GM12864 (cell line): ENCODE measurements at regions not wholly inside any gene's neighbourhood (a gene's known extent, or its start where the extent isn't known, plus 50 kb on each side); places are given as distances from the start of the nearest gene placed in this dataset.

Experiments
- DNase-seq: peaks from one replicate; pipeline ENCODE4 v3.0.0-alpha.2; 2011; ENCODE audit warnings: low read depth
- H3K4me3 ChIP-seq: 2 replicates; pipeline ENCODE4 v1.5.1; 2011; ENCODE audit warnings: mild to moderate bottlenecking, low read depth, low read length, control low read depth
- TF ChIP-seq, protein P1 (sequence below): IDR thresholded peaks from 2 replicates; pipeline ENCODE4 v1.5.1; 2011; ENCODE audit warnings: low read depth, mild to moderate bottlenecking, moderate library complexity, low read length, control low read depth, inconsistent platforms; ENCODE audit errors: missing control alignments

GRCh38 chr6:49001856-49002541 lies 461.1 kb downstream of the MMUT start:
- no peak overlapping the region for H3K4me3 ChIP-seq
- DNase-seq = no peak
- TF ChIP-seq, protein P1, sequence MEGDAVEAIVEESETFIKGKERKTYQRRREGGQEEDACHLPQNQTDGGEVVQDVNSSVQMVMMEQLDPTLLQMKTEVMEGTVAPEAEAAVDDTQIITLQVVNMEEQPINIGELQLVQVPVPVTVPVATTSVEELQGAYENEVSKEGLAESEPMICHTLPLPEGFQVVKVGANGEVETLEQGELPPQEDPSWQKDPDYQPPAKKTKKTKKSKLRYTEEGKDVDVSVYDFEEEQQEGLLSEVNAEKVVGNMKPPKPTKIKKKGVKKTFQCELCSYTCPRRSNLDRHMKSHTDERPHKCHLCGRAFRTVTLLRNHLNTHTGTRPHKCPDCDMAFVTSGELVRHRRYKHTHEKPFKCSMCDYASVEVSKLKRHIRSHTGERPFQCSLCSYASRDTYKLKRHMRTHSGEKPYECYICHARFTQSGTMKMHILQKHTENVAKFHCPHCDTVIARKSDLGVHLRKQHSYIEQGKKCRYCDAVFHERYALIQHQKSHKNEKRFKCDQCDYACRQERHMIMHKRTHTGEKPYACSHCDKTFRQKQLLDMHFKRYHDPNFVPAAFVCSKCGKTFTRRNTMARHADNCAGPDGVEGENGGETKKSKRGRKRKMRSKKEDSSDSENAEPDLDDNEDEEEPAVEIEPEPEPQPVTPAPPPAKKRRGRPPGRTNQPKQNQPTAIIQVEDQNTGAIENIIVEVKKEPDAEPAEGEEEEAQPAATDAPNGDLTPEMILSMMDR = no peak

GRCh38 chr6:48998574-48998973 lies 464.5 kb downstream of the MMUT start:
- TF ChIP-seq, protein P1 = no peak
- no peak for DNase-seq

GRCh38 chr6:48996461-48997119 lies 466.5 kb downstream of the MMUT start:
- DNase-seq = no peak
- TF ChIP-seq, protein P1 = no peak
- no peak overlapping the region for H3K4me3 ChIP-seq

More at GRCh38 chr6:48998574-48998973, 464.5 kb downstream of the MMUT start:
- no peak overlapping the region for H3K4me3 ChIP-seq

DNA sequence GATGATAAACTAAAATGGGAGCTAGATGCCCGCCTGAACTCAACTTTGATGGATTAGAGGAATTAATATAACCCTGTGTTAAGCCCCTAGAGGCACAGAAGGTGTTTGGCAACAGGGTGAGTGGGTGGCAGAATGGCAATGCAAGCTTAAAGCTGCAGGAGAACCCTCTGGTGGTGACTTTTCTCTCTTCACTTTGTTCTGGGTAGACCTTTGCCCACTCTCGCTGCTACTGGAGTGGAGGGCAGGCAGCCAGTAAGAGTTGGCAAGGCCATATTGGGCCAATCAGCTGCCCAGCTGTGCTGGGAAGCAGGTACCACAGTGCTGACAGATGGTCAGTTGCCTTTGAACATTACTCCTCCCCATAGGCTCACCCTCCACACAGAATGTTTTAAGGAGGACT lies 468.2 kb downstream of the MMUT start:
- DNase-seq = no peak
- H3K4me3 ChIP-seq = no peak overlapping the region

GRCh38 chr6:48990739-48991138 lies 472.3 kb downstream of the MMUT start:
- TF ChIP-seq, protein P1 = no peak
- no peak for DNase-seq

More for the DNA sequence above, 468.2 kb downstream of the MMUT start:
- TF ChIP-seq, protein P1 = no peak

GRCh38 chr6:48986845-48987244 lies 476.2 kb downstream of the MMUT start:
- TF ChIP-seq, protein P1 = no peak
- no peak for DNase-seq
- H3K4me3 ChIP-seq = no peak overlapping the region

More at GRCh38 chr6:48990739-48991138, 472.3 kb downstream of the MMUT start:
- no peak overlapping the region for H3K4me3 ChIP-seq
